DMS 273 treated with DMSO at 0.1 percent for 48 hours (cell line): ENCODE measurements at regions not wholly inside any gene's neighbourhood (a gene's known extent, or its start where the extent isn't known, plus 50 kb on each side); places are given as distances from the start of the nearest gene placed in this dataset.
"Not testable (repeated sequence)": the region's sequence is repeated elsewhere in the genome, so short reads cannot be mapped to it uniquely, and the experiment has no call there.

Experiments
- DNase-seq: peaks from one replicate; lab custom pipeline; 2025; lab: John Stamatoyannopoulos, UW

DNA sequence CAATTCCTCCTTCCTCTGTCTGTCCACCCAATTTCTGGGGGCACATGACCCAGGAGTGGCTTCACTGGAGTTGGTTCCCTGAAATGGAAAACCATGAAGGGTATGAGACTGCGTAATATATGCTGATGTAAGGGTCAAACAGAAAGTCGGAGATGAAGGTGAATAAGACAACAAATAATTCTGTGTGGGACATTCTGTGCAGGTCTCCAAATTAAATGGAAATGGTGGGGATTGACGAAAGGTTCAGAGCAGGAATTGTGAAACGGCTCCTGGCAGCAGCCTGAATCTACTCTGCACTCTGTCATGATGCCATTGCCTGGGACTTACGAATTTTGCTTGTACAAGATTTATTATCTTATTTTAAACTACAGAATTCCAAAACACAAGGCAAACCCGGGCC, 174.8 kb upstream of the RORA start:
- DNase-seq = no peak

DNA sequence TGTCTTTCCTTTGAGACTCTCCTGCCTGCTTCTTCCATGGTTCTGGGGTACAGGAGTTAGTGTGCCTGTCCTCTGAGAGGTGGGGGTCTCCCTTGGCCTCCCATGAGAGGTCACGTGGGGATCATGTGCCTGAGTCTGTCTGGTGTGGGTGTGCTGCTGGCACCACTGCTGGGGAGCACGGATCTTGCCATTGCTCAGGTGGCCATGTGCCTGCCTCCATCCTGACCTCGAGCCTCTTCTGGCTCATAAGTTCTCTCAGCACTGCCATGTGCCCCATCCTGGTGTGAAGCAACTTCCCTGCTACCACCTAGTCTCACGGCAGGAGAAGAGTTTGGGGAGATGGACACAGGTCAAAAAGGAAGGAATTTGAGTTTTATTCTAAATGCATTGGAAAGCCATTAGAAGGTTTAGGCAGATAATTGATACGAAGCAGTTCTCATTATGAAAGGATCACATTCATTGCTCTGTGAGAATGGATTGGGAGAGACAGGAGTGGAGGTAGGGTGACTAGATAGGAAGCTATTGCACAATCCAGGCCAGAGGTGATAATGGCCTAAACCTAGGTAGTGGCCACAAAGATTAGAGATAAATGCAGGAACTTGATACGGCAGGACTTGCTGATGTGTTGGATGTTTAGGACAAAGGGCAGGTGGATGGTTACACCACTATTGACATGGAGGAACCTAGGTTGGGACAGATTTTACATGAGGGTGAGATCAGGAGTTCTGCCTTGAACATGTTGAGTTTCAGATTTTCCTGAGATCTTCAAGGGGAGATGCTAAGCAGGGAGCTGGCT, 173.0 kb upstream of the RORA start:
- no peak for DNase-seq

DNA sequence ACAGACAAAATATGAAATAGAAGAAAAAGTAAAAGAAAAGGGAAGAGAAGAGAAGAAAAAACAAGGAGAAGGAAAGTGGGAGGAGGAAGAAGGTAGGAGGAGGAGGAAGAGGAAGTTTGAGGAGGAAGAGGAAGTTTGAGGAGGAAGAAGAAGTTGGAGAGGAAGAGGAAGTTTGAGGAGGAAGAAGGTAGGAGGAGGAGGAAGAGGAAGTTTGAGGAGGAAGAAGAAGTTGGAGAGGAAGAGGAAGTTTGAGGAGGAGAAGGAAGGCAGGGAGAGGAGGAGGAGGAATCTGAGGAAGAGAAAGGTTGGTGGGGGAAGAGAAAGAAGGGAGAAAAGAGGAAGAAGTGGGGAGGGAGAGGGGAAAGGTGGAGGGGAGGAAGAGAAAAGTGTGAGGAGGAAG, 169.2 kb upstream of the RORA start:
- no peak for DNase-seq

DNA sequence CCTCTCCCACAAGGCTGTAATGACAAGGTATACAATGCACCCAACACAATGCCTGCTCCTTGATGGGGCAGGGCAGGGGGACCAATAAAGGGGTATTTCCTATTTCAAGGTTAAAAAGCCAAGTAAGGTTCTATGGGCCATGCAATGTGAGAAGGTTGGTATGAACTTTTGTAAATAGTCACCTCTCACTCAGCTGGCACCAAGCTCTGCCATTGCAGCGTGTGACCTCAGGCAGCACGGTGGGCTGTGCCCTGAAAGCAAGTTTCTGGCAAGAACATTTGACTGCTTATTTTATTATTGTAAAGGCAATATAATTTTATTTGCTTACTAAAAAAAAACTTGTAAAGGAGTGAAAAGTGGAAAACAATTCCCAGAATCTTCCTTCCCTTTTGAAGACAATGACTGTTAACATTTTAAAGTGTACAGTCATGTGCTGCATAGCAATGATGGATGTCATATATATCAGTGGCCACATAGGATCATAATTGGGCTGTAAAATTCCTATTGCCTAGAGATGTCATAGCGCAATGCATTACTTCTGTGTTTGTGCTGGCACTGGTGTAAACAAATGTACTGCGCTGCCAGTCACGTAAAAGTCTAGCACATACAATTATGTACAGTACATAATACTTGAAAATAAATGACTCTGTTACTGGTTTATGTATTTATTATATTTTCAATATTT, 167.3 kb upstream of the RORA start:
- DNase-seq = no peak

DNA sequence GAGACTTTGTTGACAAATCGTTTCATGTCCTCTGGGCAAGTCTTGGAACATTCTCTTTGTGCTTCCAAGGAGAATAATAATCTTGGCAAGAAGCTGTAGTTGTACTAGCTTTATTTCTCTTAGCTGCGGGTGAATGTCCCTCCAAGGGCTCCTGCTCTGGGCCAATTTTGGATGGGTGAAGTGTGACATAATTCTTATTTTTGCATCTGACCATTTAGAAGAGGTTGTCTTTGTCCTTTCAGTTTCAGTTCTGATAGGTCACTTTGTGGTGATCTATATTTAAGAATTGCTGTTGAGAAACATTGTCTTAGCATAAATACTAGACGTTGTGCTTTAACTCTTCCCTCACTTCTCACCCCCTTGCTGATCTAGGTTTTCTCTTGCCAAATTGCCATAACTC, 164.8 kb upstream of the RORA start:
- no peak for DNase-seq

DNA sequence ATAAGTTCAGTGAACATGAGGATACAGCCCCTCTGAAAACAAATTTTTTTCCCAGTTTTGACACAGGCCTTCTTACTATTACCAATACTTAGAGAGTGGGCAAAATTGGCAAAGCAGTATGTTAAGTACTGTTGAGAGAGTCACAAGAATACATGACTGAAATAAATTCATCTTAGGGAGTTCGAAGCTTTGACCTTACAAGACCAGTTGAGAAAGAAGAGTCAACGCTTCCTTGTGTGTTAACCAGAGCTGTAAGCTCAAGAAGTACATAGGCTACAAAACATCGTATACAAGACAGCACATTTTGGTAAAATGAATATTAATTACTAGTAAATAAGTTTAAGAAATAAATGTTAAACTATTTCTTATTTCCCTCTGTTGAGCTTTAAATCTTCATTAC, 164.4 kb upstream of the RORA start:
- no peak for DNase-seq

DNA sequence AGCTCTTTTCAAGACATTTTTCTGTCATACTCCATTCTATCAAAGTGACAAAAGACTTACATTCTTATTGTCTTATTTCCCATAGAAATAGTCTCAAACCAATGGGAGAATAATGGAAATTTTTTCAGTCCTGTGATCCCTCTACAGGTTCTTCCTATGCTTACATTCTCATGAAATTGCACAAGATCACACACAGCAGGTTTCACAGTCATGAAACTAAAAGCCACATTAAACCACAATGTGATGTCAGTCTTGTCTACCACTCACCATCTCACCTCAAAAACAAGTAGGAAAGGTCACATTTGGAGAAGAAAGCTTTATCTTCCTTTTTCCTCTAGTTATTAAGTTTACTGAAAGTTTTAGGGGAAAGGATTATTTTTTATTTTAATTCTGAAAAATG, 161.0 kb upstream of the RORA start:
- DNase-seq = no peak

DNA sequence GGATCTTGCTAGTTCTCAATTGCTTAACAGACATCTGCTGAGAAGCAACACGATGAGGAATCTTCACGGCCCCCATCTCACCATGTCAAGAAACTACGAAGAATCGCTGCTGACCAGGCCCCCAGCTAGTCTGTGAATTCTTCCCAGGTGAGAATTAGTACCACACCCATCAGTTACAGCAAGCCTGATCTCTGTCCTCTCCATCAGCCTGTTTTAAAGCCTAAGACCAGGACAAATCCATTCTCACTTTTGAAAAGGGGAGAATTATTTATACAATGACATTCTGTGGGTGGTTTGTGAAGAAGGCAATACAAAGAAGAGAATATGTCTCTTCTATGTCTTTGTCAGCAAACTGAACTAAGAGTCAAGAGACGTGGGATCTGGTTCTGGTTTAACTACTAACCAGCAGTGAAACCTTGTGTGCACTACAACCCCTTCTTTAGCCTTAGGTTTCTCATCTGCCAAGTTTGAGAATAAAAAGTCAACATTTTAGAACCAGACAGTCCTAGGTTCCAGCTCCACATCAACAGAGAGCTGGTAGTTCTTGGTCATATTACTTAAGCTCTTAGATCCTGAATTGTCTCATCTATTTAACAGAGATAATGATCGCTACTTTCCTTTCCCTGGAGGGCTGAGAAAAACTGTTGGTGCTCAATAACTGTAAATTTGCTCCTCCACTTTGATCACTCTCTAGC, 160.4 kb upstream of the RORA start:
- no peak for DNase-seq

DNA sequence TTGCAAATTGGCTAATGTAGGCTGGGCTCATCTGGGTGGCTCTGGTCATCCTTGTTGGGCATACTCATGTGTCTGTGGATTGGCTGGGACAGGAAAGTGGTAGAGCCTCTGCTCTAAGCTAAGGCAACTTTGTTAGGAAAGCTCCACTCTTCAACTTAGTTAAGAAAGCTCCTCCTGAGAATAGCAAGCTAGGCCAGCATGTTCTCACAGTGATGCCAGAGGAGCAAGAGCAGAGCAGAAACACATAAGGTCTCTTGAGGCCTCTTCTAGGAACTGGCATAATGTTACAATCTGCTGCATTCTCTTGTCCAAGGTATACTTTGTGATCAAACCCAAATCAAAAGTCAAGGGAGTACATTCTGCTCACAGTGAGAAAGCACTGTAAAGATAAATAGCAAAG, 158.6 kb upstream of the RORA start:
- DNase-seq = no peak

DNA sequence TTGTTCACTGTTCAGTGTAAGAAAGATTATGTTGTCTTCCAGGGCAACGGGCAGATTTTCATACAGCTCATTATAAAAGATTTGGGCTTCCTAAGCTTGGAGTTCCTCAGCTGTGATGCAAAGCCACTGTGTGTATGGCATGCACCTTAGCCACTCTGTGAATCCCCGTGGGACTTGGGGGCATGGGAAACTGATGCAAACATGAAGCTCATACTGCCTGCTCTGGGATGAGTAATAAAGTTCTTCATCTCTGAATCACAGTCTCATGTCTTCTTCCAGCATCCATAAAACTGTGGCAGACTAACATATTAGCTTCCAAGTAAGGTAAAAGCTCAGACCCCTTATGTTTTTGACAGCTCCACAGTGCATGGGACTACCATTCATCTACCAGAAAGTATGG, 154.3 kb upstream of the RORA start:
- DNase-seq = no peak

DNA sequence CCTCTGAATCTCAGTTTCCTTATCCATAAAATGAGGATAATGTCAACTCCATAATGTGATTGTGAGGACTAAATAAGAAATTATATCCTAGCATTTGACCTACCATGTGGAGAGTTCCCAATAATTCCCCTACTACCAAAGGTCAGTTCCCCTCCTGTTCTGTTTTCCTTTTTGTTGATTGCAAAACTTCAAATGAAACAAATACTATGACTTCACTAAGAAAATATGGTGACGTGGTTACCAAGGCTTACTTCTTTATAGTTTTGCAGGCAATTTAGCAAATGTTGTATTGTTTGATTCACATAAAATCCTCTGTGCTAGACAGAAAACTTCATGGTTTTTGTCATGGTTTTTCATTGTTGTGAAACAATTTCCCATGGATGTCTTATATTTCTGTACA, 153.8 kb upstream of the RORA start:
- no peak for DNase-seq

DNA sequence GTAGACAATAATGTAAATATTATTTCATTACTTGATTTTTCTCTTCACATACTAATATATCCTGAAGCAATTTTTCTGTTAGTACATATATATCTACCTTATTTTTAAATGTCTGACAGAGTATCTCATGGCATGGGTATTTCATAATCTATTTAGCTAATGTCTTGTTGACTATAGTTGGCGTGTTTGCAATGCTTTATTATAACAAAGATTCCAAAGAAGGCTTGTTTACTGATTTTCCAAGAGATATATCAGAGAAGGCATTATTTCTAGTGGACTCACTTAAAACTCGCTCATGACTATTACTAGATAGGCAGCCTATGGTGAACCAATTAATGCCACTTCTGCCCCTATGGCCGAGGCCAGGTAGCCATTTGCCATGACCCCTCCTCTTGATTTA, 152.4 kb upstream of the RORA start:
- DNase-seq = no peak

DNA sequence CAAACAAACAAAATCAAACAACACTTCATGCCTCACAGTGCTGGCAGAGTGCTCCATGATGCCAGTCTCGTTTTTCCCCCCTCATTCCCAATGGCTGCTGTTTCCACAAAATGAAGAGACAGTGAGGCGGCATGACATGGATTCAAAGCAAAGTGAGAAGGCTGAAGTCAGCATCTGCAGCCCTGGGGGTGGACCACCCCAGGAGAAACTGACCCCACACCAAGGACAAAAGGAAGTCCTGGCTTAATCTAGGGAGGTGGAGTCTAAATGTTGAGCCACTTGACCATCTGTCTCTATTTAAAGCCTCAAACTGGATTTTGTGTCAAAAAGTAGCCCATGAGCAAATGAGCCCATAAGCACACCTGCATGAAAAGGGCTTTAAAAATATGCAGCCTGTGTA, 151.2 kb upstream of the RORA start:
- no peak for DNase-seq

DNA sequence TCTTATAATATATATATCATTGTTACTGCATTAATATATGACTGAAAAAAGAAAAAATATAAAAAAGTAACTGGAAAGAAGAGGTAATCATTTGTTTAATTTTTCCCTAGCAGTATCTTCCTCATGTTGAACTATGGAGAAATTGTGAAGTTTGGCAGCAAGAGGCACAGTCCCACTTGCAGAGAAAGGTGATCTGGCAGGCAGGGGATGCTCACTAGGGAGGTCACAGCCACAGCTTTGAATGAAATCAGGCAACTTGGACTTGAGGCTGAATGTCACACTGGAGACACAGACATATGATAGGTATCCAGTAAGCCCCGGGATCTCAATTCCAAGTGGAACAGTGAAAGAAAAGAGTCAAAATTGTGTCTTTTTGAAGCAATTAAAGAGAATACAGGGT, 149.9 kb upstream of the RORA start:
- DNase-seq = no peak

DNA sequence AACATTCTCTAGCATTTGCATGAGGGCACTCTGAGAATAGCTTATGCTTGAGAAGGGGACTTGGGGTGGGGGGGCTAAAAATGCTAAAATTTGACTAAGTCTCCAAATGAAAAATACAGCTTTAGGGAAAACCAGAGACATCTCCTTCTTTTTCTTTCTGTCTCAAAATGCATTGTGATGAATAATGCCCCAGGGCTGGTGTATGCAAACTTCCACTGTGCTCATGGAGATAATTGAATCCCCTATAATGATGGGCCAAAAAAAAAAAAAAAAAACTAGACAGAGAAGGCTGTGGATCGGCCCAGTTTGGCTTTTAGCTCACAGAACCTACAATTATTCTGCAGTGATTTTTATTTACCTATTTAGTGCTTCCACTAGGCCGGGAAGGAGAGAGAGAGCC, 147.9 kb upstream of the RORA start:
- no peak for DNase-seq

DNA sequence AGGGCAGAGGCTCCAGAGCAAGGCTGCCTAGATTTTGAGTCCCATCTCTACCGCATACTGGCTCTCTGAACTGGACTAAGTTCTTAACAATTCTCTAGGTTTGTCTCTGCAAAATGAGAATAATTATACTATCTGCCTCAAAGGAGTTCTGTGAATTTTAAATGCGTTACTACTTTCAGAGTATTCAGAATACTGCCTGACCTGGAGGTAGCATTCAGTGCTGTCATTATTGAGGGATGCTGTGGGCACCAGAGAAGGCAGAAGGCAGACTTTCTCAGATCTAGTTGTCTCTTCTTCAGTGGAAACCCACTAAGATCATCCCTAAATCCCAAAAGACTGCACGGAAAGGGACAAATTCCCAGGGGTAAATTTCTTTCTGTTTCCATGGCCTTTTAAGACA, 147.4 kb upstream of the RORA start:
- DNase-seq = no peak

DNA sequence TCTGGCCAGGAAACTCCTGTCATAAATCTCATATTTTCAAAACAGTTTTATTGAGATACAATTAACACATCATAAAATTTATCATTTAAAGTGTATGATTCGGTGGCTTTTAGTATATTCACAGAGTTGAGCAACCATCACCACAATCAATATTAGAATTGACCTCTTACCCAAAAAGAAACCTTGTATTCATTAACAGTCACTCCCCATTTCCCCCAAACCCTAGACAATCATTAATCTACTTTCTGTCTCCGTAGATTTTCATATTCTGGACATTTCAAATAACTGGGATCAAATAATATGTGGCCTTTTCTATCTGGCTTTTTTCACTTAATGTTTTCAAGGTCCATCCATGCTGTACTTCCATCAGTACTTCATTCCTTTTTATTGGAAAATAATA, 145.7 kb upstream of the RORA start:
- no peak for DNase-seq

DNA sequence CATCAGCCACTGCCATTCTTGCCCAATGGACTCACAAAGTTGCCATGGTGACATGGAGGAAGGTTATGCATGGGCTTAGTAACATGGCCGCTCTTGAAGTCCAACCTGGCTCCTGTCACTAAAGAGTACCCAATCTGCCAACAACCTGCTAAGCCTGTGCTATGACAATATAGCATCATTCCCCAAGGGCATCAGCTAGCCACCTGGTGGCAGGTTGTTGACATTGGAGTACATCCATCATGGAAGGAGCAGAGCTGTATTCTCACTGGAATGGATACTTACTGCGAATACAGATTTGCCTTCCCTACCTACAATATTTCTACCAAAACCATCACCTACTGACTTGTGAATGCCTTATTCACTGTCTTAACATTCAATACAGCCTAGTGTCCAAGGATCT, 138.9 kb upstream of the RORA start:
- DNase-seq = no peak

DNA sequence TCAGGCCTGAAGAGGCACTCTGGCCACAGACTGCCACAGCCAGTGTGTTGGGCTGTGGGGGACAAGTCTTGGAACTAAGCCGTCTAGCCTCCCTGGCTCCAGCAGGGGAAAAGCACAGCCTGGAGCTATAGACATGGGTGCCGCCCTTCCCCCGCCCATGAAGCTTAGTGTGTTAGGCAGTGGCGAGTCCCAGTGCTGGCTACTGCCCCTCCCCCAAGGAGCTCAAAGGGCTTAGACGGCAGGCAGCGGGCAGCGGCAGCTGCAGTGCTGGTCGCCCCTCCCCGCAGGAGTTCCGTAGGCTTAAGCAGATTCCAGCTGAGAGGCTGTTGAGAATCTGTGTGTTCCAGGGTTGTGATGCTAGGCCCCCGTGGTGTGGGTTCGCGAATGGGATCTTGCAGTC, 135.8 kb upstream of the RORA start:
- DNase-seq = no peak

DNA sequence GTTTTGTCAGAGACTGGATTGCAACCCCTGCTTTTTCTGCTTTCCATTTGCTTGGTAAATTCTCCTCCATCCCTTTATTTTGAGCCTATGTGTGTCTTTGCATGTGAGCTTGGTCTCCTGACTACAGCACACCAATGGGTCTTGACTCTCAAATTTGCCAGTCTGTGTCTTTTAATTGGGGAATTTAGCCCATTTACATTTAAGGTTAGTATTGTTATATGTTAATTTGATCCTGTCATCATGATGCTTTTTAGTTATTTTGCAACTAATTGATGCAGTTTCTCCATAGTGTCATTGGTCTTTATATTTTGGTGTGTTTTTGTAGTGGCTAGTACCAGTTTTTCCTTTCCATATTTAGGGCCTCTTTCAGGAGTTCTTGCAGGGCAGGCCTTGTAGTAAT, 133.8 kb upstream of the RORA start:
- not testable (repeated sequence) for DNase-seq

DNA sequence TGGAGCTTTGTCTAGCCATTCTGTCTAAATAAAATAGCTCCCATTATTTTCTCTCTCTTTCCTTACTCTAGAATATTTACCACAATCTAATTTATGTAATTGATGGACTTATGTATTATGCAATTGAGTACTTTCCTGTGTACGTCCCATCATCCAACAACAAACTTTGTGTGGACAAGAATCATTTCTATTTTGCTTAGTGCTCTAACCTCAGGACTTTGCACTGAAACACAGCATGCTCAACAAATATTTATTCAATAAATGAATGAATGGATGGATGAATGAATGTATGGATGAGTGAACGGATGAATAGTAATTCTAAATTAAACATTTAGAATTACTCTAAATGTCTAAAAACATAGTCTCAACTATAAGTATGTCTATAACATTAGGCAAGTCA, 115.2 kb upstream of the RORA start:
- DNase-seq = no peak

DNA sequence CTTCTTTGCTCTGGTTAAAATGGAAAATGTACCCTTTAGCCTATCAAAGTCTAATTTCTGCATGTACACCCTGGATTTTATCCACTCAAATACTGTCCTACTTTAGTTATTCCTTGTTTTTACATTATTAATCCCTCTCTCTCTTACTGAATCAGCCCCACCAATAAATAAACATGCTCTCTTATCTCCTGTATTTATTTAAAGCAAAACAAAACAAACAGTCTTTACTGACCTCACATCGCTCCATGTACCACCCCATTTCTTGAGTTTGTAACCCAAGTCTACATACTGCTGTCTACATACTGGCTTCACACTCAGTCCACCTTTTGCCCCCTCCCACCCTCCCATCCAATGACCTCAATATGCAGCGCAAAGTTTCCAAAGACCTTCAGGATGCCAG, 113.3 kb upstream of the RORA start:
- DNase-seq = no peak

DNA sequence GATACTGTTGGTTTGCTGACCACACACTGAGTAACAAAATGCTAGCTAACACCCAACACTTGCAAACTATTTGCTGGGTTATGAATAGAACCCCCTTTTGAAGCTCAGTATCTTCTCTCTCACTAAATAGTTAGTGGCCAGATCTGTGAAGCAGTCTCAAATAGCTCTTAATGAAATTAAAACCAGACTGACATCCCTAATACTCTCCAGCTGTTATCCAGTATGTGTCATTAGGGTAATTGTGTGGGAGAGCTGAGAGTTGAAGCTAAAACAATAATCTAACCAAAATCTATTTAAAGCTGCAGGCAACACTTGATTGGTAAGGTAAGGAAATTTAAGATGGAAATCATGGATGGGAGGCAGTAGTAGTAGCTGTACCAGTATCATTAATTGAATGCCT, 110.4 kb upstream of the RORA start:
- DNase-seq = no peak
